Cardiac fibroblast (primary cell): ENCODE measurements at regions not wholly inside any gene's neighbourhood (a gene's known extent, or its start where the extent isn't known, plus 50 kb on each side); places are given as distances from the start of the nearest gene placed in this dataset.

Experiments
- DNase-seq, 2 donors: peaks; one replicate each; pipeline versions ENCODE4 v3.0.0 to v3.0.0-alpha.2; 2010; ENCODE audit warnings: low read depth in 2 of 2
- H3K4me3 ChIP-seq, 2 donors: replicated peaks in 1 of 2; 1 replicate in 1 of 2; 2 replicates in 1 of 2; pipeline ENCODE4 v1.5.1; 2011; ENCODE audit warnings: low read depth in 2 of 2, low read length in 2 of 2, mild to moderate bottlenecking in 2 of 2, moderate library complexity in 1 of 2
- TF ChIP-seq, protein P1 (sequence below): IDR thresholded peaks from one replicate; pipeline ENCODE4 v1.5.1; 2011; ENCODE audit warnings: low read depth, mild to moderate bottlenecking, low read length, inconsistent platforms

DNA sequence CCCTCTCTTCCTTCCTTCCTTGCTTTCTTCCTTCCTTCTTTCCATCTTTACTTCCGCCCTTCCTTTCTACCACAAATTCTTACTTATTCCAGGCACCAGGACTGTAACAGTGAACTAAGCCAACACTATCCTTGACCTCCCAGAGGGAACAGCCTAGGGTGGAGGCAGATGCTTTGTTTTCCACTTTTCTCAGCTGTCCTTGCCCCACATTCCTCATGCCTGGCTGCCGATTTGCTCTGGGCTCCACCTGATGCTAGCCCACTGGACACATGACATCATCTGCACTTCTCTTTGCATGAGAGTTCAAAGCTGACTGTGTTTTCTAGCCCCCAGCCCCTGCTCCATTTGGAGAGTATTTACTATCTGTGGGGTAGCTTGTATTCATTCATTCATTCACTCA lies 283.0 kb downstream of the MAF start:
- DNase-seq = no peak
- TF ChIP-seq, protein P1, sequence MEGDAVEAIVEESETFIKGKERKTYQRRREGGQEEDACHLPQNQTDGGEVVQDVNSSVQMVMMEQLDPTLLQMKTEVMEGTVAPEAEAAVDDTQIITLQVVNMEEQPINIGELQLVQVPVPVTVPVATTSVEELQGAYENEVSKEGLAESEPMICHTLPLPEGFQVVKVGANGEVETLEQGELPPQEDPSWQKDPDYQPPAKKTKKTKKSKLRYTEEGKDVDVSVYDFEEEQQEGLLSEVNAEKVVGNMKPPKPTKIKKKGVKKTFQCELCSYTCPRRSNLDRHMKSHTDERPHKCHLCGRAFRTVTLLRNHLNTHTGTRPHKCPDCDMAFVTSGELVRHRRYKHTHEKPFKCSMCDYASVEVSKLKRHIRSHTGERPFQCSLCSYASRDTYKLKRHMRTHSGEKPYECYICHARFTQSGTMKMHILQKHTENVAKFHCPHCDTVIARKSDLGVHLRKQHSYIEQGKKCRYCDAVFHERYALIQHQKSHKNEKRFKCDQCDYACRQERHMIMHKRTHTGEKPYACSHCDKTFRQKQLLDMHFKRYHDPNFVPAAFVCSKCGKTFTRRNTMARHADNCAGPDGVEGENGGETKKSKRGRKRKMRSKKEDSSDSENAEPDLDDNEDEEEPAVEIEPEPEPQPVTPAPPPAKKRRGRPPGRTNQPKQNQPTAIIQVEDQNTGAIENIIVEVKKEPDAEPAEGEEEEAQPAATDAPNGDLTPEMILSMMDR = no peak
- no peak overlapping the region for H3K4me3 ChIP-seq

GRCh38 chr16:79317026-79317425 lies 283.5 kb downstream of the MAF start:
- TF ChIP-seq, protein P1 = no peak
- no peak overlapping the region for H3K4me3 ChIP-seq
- no peak for DNase-seq

DNA sequence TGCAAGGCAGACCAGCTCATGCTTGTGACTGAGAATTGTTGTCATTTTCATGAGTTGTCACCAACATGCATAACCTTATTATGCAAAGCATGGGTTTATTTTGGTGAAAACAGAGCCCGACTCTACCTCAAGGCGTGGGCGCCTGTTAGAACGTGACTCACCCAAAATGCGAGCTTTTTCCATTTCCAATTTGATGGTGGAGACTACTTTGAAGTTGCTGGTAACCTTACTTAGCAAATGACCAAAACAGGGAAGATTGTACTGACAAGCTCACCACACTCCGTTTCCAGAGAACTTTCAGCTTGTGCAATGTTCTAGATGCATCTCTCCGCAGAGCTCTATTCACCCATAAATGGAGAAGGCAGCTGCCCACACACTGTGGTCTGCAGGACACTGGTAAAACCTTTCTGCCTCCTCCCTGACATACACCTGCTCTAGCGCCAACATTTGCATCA lies 284.5 kb downstream of the MAF start:
- TF ChIP-seq, protein P1 = no peak
- DNase-seq = no peak
- no peak overlapping the region for H3K4me3 ChIP-seq

DNA sequence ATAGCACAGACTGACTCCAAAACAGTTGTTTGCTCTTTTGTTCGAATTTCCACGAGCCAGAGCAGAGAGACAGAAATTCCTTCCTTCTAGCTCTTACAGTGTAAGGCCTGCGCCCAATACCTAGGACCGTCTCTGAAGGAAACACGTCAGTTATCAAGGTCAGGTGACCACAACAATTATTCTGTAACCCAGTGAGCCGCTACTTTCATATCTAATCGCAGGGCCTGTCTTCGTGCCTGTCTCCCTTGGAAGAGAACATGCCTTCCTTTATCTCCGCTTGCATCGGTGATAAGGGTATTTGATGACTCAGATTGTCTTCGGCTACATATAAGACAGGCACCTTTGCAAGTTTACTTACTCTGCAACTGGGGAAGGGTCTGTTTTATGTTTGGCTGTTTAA lies 288.0 kb downstream of the MAF start:
- no peak overlapping the region for H3K4me3 ChIP-seq
- DNase-seq = no peak
- TF ChIP-seq, protein P1 = no peak

DNA sequence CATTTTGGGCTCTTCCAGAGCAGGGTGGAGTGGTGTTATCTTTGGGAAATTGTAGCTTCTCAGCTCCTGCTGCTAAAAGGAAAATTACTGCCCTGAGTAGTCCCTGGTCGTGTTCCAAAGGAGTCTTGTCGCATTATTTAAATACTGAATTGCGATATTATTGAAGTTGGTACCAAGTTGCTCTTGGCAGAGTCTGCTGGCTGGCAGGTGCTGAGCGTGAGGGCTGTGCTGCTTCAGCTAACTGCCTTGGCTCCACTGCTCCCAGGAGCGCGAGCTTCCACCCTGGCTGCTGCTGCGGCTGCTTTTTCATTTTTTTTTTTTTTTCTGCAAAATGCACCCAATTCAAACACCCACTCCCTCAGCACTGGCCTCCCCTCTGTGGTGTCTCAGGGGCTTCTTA lies 289.8 kb downstream of the MAF start:
- no peak overlapping the region for H3K4me3 ChIP-seq
- DNase-seq = no peak
- TF ChIP-seq, protein P1 = no peak

- H3K4me3 ChIP-seq = no peak overlapping the region
- TF ChIP-seq, protein P1 = no peak
- no peak for DNase-seq
Observed at GRCh38 chr16:79309606-79310005, 290.9 kb downstream of the MAF start.

DNA sequence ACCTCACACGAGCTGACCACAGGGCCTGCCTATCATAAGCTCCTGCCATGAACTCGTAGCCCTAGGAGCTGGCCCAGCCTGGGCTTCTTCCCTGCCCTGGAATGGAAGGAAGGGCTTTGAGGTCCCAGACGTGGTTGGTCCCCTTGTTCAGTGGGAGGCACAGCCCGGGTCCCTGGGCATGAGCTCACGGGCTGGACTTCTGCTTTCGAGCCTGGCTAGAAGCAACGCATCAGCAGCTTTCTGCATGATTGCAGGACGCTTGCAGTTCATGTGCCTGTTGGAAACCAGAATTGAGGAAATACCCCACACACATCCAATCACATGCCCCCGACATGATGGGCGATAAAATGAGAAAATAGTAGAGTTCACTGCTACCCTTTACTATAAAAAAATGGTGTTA lies 293.3 kb downstream of the MAF start:
- no peak for DNase-seq
- TF ChIP-seq, protein P1 = no peak
- H3K4me3 ChIP-seq = no peak overlapping the region
